ENCODE measurements at regions not wholly inside any gene's neighbourhood (a gene's known extent, or its start where the extent isn't known, plus 50 kb on each side); places are given as distances from the start of the nearest gene placed in this dataset.

DNA sequence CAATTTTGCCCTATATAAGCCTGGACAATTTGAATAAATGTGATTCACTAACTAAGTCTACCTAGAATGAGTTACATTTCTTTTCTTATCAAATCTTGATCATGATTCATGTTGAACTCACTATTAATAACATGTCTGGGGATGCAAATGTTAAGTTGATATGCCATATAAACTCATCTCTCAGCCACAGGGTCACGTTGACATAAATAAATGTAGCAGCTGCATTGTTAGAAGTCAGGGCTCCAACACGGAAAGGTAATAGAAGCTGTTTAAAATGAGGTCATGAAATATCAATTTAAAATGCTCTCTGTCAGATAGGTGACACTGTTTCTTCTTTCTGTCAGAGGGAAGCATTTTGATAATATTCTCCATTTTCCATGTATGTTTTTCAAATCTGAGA lies 521.9 kb downstream of the CCDC85A start:
- Histone ChIP-seq H3K4me3 (ENCODE audit: low read depth in 2 of 2, low read length in 2 of 2) (no peak overlapping the region), H3K4me1 (ENCODE audit: control insufficient read depth, insufficient read depth, low read length) (no peaks in the 10 kb centered on the region), H3K36me3 (ENCODE audit: control insufficient read depth, insufficient read depth, low read length) (no peaks in the 10 kb centered on the region), H3K9me3 (ENCODE audit: control insufficient read depth, insufficient read depth, low read depth, low read length) (no peaks in the 10 kb centered on the region), H3K27ac (ENCODE audit: low read length) (no peak overlapping the region), H3K27me3 (ENCODE audit: control insufficient read depth, insufficient read depth, low read length) (no peaks in the 10 kb centered on the region)
- intact Hi-C loops (cut with micrococcal nuclease; ENCODE audit: unreplicated experiment) (no loop called here), in situ Hi-C loops (cut with HindIII; ENCODE audit: low pct_unique_long_range_greater_than_20kb, low sequenced_read_pairs) (no loop called here)
- no TSS peak for BruUV-seq (replicated peaks)
- TF ChIP-seq POLR2AphosphoS5 (IDR thresholded peaks at IDR 0.05; ENCODE audit: low read depth, low read length): no peak
- TF ChIP-seq CTCF (IDR thresholded peaks at IDR 0.05): no peak
- TF ChIP-seq SIN3A (IDR thresholded peaks at IDR 0.05; ENCODE audit: borderline replicate concordance, insufficient read depth, low read depth, low read length): no peak
- TF ChIP-seq TCF7L2 (IDR thresholded peaks at IDR 0.05; ENCODE audit: low read depth, low read length): no peak
- TF ChIP-seq, protein P1, sequence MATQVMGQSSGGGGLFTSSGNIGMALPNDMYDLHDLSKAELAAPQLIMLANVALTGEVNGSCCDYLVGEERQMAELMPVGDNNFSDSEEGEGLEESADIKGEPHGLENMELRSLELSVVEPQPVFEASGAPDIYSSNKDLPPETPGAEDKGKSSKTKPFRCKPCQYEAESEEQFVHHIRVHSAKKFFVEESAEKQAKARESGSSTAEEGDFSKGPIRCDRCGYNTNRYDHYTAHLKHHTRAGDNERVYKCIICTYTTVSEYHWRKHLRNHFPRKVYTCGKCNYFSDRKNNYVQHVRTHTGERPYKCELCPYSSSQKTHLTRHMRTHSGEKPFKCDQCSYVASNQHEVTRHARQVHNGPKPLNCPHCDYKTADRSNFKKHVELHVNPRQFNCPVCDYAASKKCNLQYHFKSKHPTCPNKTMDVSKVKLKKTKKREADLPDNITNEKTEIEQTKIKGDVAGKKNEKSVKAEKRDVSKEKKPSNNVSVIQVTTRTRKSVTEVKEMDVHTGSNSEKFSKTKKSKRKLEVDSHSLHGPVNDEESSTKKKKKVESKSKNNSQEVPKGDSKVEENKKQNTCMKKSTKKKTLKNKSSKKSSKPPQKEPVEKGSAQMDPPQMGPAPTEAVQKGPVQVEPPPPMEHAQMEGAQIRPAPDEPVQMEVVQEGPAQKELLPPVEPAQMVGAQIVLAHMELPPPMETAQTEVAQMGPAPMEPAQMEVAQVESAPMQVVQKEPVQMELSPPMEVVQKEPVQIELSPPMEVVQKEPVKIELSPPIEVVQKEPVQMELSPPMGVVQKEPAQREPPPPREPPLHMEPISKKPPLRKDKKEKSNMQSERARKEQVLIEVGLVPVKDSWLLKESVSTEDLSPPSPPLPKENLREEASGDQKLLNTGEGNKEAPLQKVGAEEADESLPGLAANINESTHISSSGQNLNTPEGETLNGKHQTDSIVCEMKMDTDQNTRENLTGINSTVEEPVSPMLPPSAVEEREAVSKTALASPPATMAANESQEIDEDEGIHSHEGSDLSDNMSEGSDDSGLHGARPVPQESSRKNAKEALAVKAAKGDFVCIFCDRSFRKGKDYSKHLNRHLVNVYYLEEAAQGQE (IDR thresholded peaks at IDR 0.05; ENCODE audit: insufficient read depth in 1 of 2, low read depth in 2 of 2, low read length in 1 of 2): no peak
- ChIA-PET CTCF (no interaction called here), POLR2A (no interaction called here)
- ATAC-seq: no peak
- no peak for DNase-seq (ENCODE audit: low read depth, low spot score)

DNA sequence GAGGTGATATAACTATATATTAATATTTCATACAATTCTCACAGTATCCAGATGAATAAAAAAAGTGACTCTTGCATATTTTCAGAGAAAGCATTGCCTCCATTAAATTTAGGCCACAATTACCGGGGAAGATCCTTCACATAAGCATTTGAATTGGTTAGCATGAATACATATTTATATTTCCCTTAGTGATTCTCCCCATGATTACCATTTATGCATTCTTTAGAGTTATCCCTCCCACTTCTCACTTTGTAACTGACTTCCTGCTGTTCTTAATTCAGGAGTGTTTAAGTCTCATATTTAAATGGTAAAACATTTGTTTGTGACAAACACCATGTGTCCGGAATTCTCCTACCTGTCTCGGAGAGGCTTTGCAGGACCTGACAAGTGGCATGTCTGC lies 523.4 kb downstream of the CCDC85A start:
- Histone ChIP-seq H3K9me3 (ENCODE audit: control insufficient read depth, insufficient read depth, low read depth, low read length) (no peaks in the 10 kb centered on the region), H3K4me3 (ENCODE audit: low read depth in 2 of 2, low read length in 2 of 2) (no peak overlapping the region), H3K4me1 (ENCODE audit: control insufficient read depth, insufficient read depth, low read length) (no peaks in the 10 kb centered on the region), H3K27ac (ENCODE audit: low read length) (no peak overlapping the region), H3K36me3 (ENCODE audit: control insufficient read depth, insufficient read depth, low read length) (no peaks in the 10 kb centered on the region), H3K27me3 (ENCODE audit: control insufficient read depth, insufficient read depth, low read length) (no peaks in the 10 kb centered on the region)
- ATAC-seq (no peak), DNase-seq (ENCODE audit: low read depth, low spot score) (no peak)
- intact Hi-C loops (cut with micrococcal nuclease; ENCODE audit: unreplicated experiment): no loop called here
- TF ChIP-seq, protein P1 (IDR thresholded peaks at IDR 0.05; ENCODE audit: insufficient read depth in 1 of 2, low read depth in 2 of 2, low read length in 1 of 2): no peak
- no peak for TF ChIP-seq POLR2AphosphoS5 (IDR thresholded peaks at IDR 0.05; ENCODE audit: low read depth, low read length)
- no peak for TF ChIP-seq CTCF (IDR thresholded peaks at IDR 0.05)
- TF ChIP-seq TCF7L2 (IDR thresholded peaks at IDR 0.05; ENCODE audit: low read depth, low read length): no peak
- BruUV-seq (replicated peaks): no TSS peak
- ChIA-PET POLR2A (no interaction called here), CTCF (no interaction called here)
- in situ Hi-C loops (cut with HindIII; ENCODE audit: low pct_unique_long_range_greater_than_20kb, low sequenced_read_pairs): no loop called here

Data from Panc1 (cell line).